ENCODE measurements at regions not wholly inside any gene's neighbourhood (a gene's known extent, or its start where the extent isn't known, plus 50 kb on each side); places are given as distances from the start of the nearest gene placed in this dataset.

GRCh38 chr2:7824211-7824610 lies 857.6 kb upstream of the ID2 start:
- no peak for TF ChIP-seq CTCF (IDR thresholded peaks at IDR 0.05; ENCODE audit: low read length)
- no peak for TF ChIP-seq EZH2 (optimal IDR thresholded peaks at IDR 0.05; ENCODE audit: low read depth, low read length)
- TF ChIP-seq EZH2phosphoT487 (IDR thresholded peaks at IDR 0.05; ENCODE audit: low read length), result no peak
